Activated CD8-positive, alpha-beta T cell treated with anti-CD3 and anti-CD28 coated beads, Interleukin-2, amount 10 ng/mL, durations not matched to agents 7 days and 5 days (primary cell): ENCODE measurements at regions not wholly inside any gene's neighbourhood (a gene's known extent, or its start where the extent isn't known, plus 50 kb on each side); places are given as distances from the start of the nearest gene placed in this dataset.

Experiments used
- ATAC-seq: fragments of 150-1000 bp; cut with Tn5 transposase; one replicate; pipeline ENCODE4 v1.10.0; 2021; ENCODE audit warnings: moderate library complexity
- CTCF ChIA-PET: fragments of 350-600 bp; sonication (Branson Sonifier 250); formaldehyde crosslinking; loops from one replicate; lab custom pipeline; 2021; ENCODE audit warnings: antibody characterized with exemption; lab: Charles Lee
- POLR2A ChIA-PET: fragments of 350-600 bp; sonication (Branson Sonifier 250); formaldehyde crosslinking; loops from one replicate; lab custom pipeline; 2021; ENCODE audit warnings: antibody characterized with exemption; lab: Charles Lee
- DNase-seq: peaks from one replicate; pipeline ENCODE4 v3.0.0-alpha.2; 2020
- H3K27ac Mint-ChIP-seq: one replicate; pipeline ENCODE4 v1.8.0; 2021; ENCODE audit warnings: mild to moderate bottlenecking, mixed read lengths
- H3K27me3 Mint-ChIP-seq: one replicate; pipeline ENCODE4 v1.8.0; 2021; ENCODE audit warnings: low read depth, mixed read lengths
- H3K36me3 Mint-ChIP-seq: one replicate; pipeline ENCODE4 v1.8.0; 2021; ENCODE audit warnings: low read depth, mixed read lengths
- H3K4me1 Mint-ChIP-seq: one replicate; pipeline ENCODE4 v1.8.0; 2021; ENCODE audit warnings: low read depth, mixed read lengths
- H3K4me3 Mint-ChIP-seq: one replicate; pipeline ENCODE4 v1.8.0; 2021; ENCODE audit warnings: mild to moderate bottlenecking, mixed read lengths
- H3K9me3 Mint-ChIP-seq: one replicate; pipeline ENCODE4 v1.8.0; 2022; ENCODE audit warnings: mixed read lengths; ENCODE audit not compliant: insufficient read depth

- Mint-ChIP-seq H3K9me3 (no peaks in the 10 kb centered on the region), H3K27ac (no peak overlapping the region), H3K4me1 (no peaks in the 10 kb centered on the region), H3K36me3 (peaks cover 2% of the 10 kb centered on the region), H3K4me3 (no peak overlapping the region), H3K27me3 (no peaks in the 10 kb centered on the region)
- ChIA-PET CTCF (no interaction called here), POLR2A (interaction anchor here (0.7 kb wide), 1 partner anchor 253 kb away, joined by 3 read pairs; no protein-coding TSS in a partner anchor)
- DNase-seq (no peak), ATAC-seq (no peak)
These were observed 221.0 kb upstream of the BCOR start for GRCh38 chrX:40318801-40319200.

GRCh38 chrX:40318076-40318475, 220.3 kb upstream of the BCOR start:
- H3K9me3 Mint-ChIP-seq = no peaks in the 10 kb centered on the region
- no peaks in the 10 kb centered on the region for H3K4me1 Mint-ChIP-seq
- ChIA-PET POLR2A (no interaction called here), CTCF (no interaction called here)
- no peak overlapping the region for H3K27ac Mint-ChIP-seq
- no peaks in the 10 kb centered on the region for H3K27me3 Mint-ChIP-seq
- H3K36me3 Mint-ChIP-seq = peaks cover 2% of the 10 kb centered on the region
- no peak for ATAC-seq
- DNase-seq = no peak
- no peak overlapping the region for H3K4me3 Mint-ChIP-seq

- no peak overlapping the region for H3K4me3 Mint-ChIP-seq
- ATAC-seq = no peak
- no peaks in the 10 kb centered on the region for H3K4me1 Mint-ChIP-seq
- CTCF ChIA-PET = no interaction called here
- H3K36me3 Mint-ChIP-seq = peaks cover 2% of the 10 kb centered on the region
- H3K9me3 Mint-ChIP-seq = no peaks in the 10 kb centered on the region
- POLR2A ChIA-PET = no interaction called here
- no peak for DNase-seq
- H3K27ac Mint-ChIP-seq = no peak overlapping the region
- no peaks in the 10 kb centered on the region for H3K27me3 Mint-ChIP-seq
These were observed 218.7 kb upstream of the BCOR start for GRCh38 chrX:40316502-40316901.

GRCh38 chrX:40314070-40314469, 216.3 kb upstream of the BCOR start:
- H3K27me3 Mint-ChIP-seq = no peaks in the 10 kb centered on the region
- ATAC-seq (no peak), DNase-seq (no peak)
- ChIA-PET CTCF (no interaction called here), POLR2A (no interaction called here)
- peaks cover 2% of the 10 kb centered on the region for H3K36me3 Mint-ChIP-seq
- H3K9me3 Mint-ChIP-seq = no peaks in the 10 kb centered on the region
- no peak overlapping the region for H3K4me3 Mint-ChIP-seq
- no peaks in the 10 kb centered on the region for H3K4me1 Mint-ChIP-seq
- no peak overlapping the region for H3K27ac Mint-ChIP-seq

GRCh38 chrX:40313269-40313668, 215.5 kb upstream of the BCOR start:
- H3K4me3 Mint-ChIP-seq = no peak overlapping the region
- CTCF ChIA-PET = no interaction called here
- H3K9me3 Mint-ChIP-seq = no peaks in the 10 kb centered on the region
- no peak for DNase-seq
- H3K27ac Mint-ChIP-seq = no peak overlapping the region
- no peak for ATAC-seq
- POLR2A ChIA-PET = no interaction called here
- H3K4me1 Mint-ChIP-seq = no peaks in the 10 kb centered on the region
- H3K27me3 Mint-ChIP-seq = no peaks in the 10 kb centered on the region
- peaks cover 2% of the 10 kb centered on the region for H3K36me3 Mint-ChIP-seq

GRCh38 chrX:40310447-40310846, 212.7 kb upstream of the BCOR start:
- ATAC-seq = no peak
- Mint-ChIP-seq H3K27me3 (no peaks in the 10 kb centered on the region), H3K27ac (no peak overlapping the region), H3K4me1 (no peaks in the 10 kb centered on the region), H3K4me3 (no peak overlapping the region), H3K9me3 (no peaks in the 10 kb centered on the region), H3K36me3 (no peaks in the 10 kb centered on the region)
- CTCF ChIA-PET = no interaction called here
- POLR2A ChIA-PET = no interaction called here
- no peak for DNase-seq

GRCh38 chrX:40310016-40310415, 212.3 kb upstream of the BCOR start:
- DNase-seq (no peak), ATAC-seq (no peak)
- ChIA-PET CTCF (no interaction called here), POLR2A (no interaction called here)
- Mint-ChIP-seq H3K9me3 (no peaks in the 10 kb centered on the region), H3K27me3 (no peaks in the 10 kb centered on the region), H3K4me3 (no peak overlapping the region), H3K27ac (no peak overlapping the region), H3K36me3 (no peaks in the 10 kb centered on the region), H3K4me1 (no peaks in the 10 kb centered on the region)

- no peaks in the 10 kb centered on the region for H3K36me3 Mint-ChIP-seq
- CTCF ChIA-PET = no interaction called here
- DNase-seq (no peak), ATAC-seq (no peak)
- no peaks in the 10 kb centered on the region for H3K27me3 Mint-ChIP-seq
- no peak overlapping the region for H3K27ac Mint-ChIP-seq
- no peaks in the 10 kb centered on the region for H3K9me3 Mint-ChIP-seq
- H3K4me3 Mint-ChIP-seq = no peak overlapping the region
- H3K4me1 Mint-ChIP-seq = peaks cover 5% of the 10 kb centered on the region
- POLR2A ChIA-PET = no interaction called here
These were observed 210.1 kb upstream of the BCOR start for GRCh38 chrX:40307871-40308270.

- DNase-seq (no peak), ATAC-seq (no peak)
- Mint-ChIP-seq H3K4me3 (no peak overlapping the region), H3K27ac (no peak overlapping the region), H3K9me3 (no peaks in the 10 kb centered on the region), H3K4me1 (peaks cover 8% of the 10 kb centered on the region), H3K27me3 (no peaks in the 10 kb centered on the region), H3K36me3 (no peaks in the 10 kb centered on the region)
- ChIA-PET POLR2A (no interaction called here), CTCF (no interaction called here)
These were observed 206.4 kb upstream of the BCOR start for GRCh38 chrX:40304115-40304514.

GRCh38 chrX:40303256-40304077, 205.7 kb upstream of the BCOR start:
- H3K27me3 Mint-ChIP-seq = no peaks in the 10 kb centered on the region
- ATAC-seq = no peak

GRCh38 chrX:40300286-40300890, 202.6 kb upstream of the BCOR start:
- POLR2A ChIA-PET = interaction anchor here (0.6 kb wide), 1 partner anchor 339 kb away, joined by 3 read pairs; no protein-coding TSS in a partner anchor
- H3K9me3 Mint-ChIP-seq = no peaks in the 10 kb centered on the region
- CTCF ChIA-PET = no interaction called here
- peaks cover 2% of the 10 kb centered on the region for H3K27me3 Mint-ChIP-seq
- DNase-seq = no peak
- H3K27ac Mint-ChIP-seq = no peak overlapping the region
- H3K4me3 Mint-ChIP-seq = no peak overlapping the region
- H3K36me3 Mint-ChIP-seq = no peaks in the 10 kb centered on the region
- peaks cover 8% of the 10 kb centered on the region for H3K4me1 Mint-ChIP-seq
- no peak for ATAC-seq

More at GRCh38 chrX:40303256-40304077, 205.7 kb upstream of the BCOR start:
- CTCF ChIA-PET = no interaction called here
- Mint-ChIP-seq H3K27ac (no peak overlapping the region), H3K36me3 (no peaks in the 10 kb centered on the region), H3K4me3 (no peak overlapping the region), H3K4me1 (peaks cover 8% of the 10 kb centered on the region), H3K9me3 (no peaks in the 10 kb centered on the region)
- DNase-seq = no peak
- POLR2A ChIA-PET = no interaction called here

- ATAC-seq = no peak
- H3K27ac Mint-ChIP-seq = no peak overlapping the region
These were observed 201.9 kb upstream of the BCOR start for GRCh38 chrX:40299641-40300046.

More at GRCh38 chrX:40299641-40300046, 201.9 kb upstream of the BCOR start:
- H3K4me3 Mint-ChIP-seq = no peak overlapping the region
- no peaks in the 10 kb centered on the region for H3K9me3 Mint-ChIP-seq
- H3K36me3 Mint-ChIP-seq = no peaks in the 10 kb centered on the region
- ChIA-PET POLR2A (interaction anchor here (0.6 kb wide), 1 partner anchor 338 kb away, joined by 3 read pairs; no protein-coding TSS in a partner anchor), CTCF (no interaction called here)
- DNase-seq = no peak
- peaks cover 2% of the 10 kb centered on the region for H3K27me3 Mint-ChIP-seq
- H3K4me1 Mint-ChIP-seq = peaks cover 8% of the 10 kb centered on the region
